Kidney glomerular epithelial cell (primary cell): ENCODE measurements at regions not wholly inside any gene's neighbourhood (a gene's known extent, or its start where the extent isn't known, plus 50 kb on each side); places are given as distances from the start of the nearest gene placed in this dataset.
A peak's percentile ranks its signal among the peaks of the same experiment; 100 is the strongest.

ENCODE experiments used
- DNase-seq: peaks from one replicate; lab custom pipeline; 2025; lab: John Stamatoyannopoulos, UW

- no peak for DNase-seq
Observed at GRCh38 chr2:81692566-81692965, 1388.0 kb upstream of the LRRTM1 start.

- no peak for DNase-seq
Observed at GRCh38 chr2:81675641-81676040, 1371.1 kb upstream of the LRRTM1 start.

- DNase-seq, result no peak
Observed at GRCh38 chr2:81672923-81673322, 1368.4 kb upstream of the LRRTM1 start.

GRCh38 chr2:81672516-81672915, 1368.0 kb upstream of the LRRTM1 start:
- no peak for DNase-seq

- no peak for DNase-seq
Observed at GRCh38 chr2:81670885-81671284, 1366.3 kb upstream of the LRRTM1 start.

- DNase-seq, result no peak
Observed at GRCh38 chr2:81661081-81661480, 1356.5 kb upstream of the LRRTM1 start.

- peak; percentile 76 for DNase-seq
Observed at GRCh38 chr2:81658227-81658626, 1353.7 kb upstream of the LRRTM1 start.

- peak; percentile 85 for DNase-seq
Observed at GRCh38 chr2:81650048-81650971, 1345.8 kb upstream of the LRRTM1 start.

- no peak for DNase-seq
Observed at GRCh38 chr2:81648806-81649205, 1344.3 kb upstream of the LRRTM1 start.

GRCh38 chr2:81648370-81648769, 1343.8 kb upstream of the LRRTM1 start:
- DNase-seq, result no peak

- no peak for DNase-seq
Observed at GRCh38 chr2:81647715-81648230, 1343.2 kb upstream of the LRRTM1 start.

- DNase-seq, result peak; percentile 26
Observed at GRCh38 chr2:81645745-81646301, 1341.3 kb upstream of the LRRTM1 start.

GRCh38 chr2:81644189-81644588, 1339.6 kb upstream of the LRRTM1 start:
- no peak for DNase-seq

GRCh38 chr2:81624825-81625224, 1320.3 kb upstream of the LRRTM1 start:
- DNase-seq, result no peak

- no peak for DNase-seq
Observed at GRCh38 chr2:81600088-81600487, 1295.5 kb upstream of the LRRTM1 start.

- no peak for DNase-seq
Observed at GRCh38 chr2:81598453-81598852, 1293.9 kb upstream of the LRRTM1 start.

GRCh38 chr2:81589406-81589805, 1284.9 kb upstream of the LRRTM1 start:
- no peak for DNase-seq

- no peak for DNase-seq
Observed at GRCh38 chr2:81583311-81584108, 1279.0 kb upstream of the LRRTM1 start.

GRCh38 chr2:81576713-81577112, 1272.2 kb upstream of the LRRTM1 start:
- no peak for DNase-seq

GRCh38 chr2:81551040-81551634, 1246.6 kb upstream of the LRRTM1 start:
- DNase-seq, result no peak

- DNase-seq, result no peak
Observed at GRCh38 chr2:81550277-81550676, 1245.7 kb upstream of the LRRTM1 start.

GRCh38 chr2:81549646-81550045, 1245.1 kb upstream of the LRRTM1 start:
- DNase-seq, result no peak
